ENCODE measurements at regions not wholly inside any gene's neighbourhood (a gene's known extent, or its start where the extent isn't known, plus 50 kb on each side); places are given as distances from the start of the nearest gene placed in this dataset.
"Not testable (repeated sequence)": the region's sequence is repeated elsewhere in the genome, so short reads cannot be mapped to it uniquely, and the experiment has no call there.

DNA sequence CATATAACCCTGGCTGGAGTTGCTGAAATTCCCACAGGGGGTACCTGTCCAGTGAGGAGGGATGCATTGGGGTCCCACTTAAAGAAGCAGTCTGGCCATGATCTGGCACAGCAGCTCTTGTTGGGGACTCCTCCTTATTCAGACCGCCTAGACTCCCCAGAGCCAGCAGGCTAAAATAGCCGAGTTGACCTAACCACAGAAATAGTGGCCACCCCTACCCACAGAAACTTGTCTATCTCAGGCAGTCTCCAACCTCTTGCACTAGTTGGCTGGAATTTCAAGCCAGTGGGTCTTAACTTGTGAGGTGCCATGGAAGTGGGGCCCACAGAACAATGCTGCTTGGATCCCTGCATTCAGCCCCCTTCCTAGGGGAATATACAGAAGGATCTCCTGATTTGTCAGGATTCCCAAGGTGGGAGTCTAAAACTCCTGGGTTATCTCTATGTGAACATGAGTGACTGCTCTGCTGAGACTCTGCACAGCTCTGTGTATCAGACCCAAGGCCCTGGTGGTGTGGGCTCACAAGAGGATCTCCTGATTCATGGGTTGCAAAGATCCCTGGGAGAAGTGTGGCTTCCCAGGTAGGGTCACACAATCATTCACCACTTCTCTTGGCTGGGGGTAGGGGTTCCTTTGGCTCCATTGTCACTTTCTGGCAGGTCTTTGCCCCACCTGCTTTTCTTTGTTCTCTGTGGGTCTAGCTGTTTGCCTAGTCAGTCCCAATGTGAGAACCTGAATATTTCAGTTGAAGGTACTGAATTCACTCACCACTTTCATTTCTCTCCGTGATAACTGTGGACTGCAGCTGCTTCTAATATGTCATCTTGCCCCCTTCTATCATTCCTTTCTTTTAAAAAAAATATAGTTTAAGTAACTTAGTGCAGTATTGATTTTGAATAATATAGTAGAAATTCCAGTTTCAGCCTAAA lies 65.5 kb upstream of the CLVS2 start:
- Mint-ChIP-seq H3K27me3 (ENCODE audit: low read depth) (no peaks in the 10 kb centered on the region), H3K9me3 (peaks cover 13% of the 10 kb centered on the region), H3K36me3 (ENCODE audit: low read depth) (no peaks in the 10 kb centered on the region), H3K4me1 (no peaks in the 10 kb centered on the region), H3K4me3 (no peak overlapping the region), H3K27ac (no peak overlapping the region)
- TF ChIP-seq CTCF (IDR thresholded peaks at IDR 0.05; ENCODE audit: unreplicated experiment in 3 of 3) = no peak

DNA sequence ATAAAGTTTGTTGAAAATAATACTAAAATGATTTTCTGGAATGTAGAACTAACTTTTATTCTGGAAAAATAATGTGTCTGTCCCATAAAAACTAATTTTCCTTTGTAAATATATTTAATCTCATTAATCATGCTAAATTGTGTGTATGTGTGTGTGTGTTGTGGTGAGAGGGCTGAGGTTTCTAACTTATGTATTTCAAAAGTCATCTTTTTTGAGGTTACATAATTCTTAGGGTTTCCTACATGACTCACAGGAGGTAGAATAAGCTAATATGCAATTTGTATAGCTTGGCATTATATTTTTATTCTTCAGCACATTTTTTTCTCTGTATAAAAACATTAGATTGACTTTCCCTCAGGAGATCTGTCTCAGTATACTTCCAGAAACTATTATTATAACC lies 64.1 kb upstream of the CLVS2 start:
- H3K36me3 Mint-ChIP-seq (ENCODE audit: low read depth) = no peaks in the 10 kb centered on the region
- no peaks in the 10 kb centered on the region for H3K27me3 Mint-ChIP-seq (ENCODE audit: low read depth)
- H3K4me3 Mint-ChIP-seq = no peak overlapping the region
- peaks cover 13% of the 10 kb centered on the region for H3K9me3 Mint-ChIP-seq
- no peaks in the 10 kb centered on the region for H3K4me1 Mint-ChIP-seq
- no peak overlapping the region for H3K27ac Mint-ChIP-seq
- TF ChIP-seq CTCF (IDR thresholded peaks at IDR 0.05; ENCODE audit: unreplicated experiment in 3 of 3) = no peak

GRCh38 chr6:122944936-122945335 lies 51.1 kb upstream of the CLVS2 start:
- not testable (repeated sequence) for H3K4me1 Mint-ChIP-seq; H3K36me3 Mint-ChIP-seq (ENCODE audit: low read depth); H3K27me3 Mint-ChIP-seq (ENCODE audit: low read depth); H3K27ac Mint-ChIP-seq; H3K4me3 Mint-ChIP-seq
- H3K9me3 Mint-ChIP-seq = peaks cover 11% of the 10 kb centered on the region

Measured in nephron (organoid).